Vagina (tissue), 2 donors: ENCODE measurements at regions not wholly inside any gene's neighbourhood (a gene's known extent, or its start where the extent isn't known, plus 50 kb on each side); places are given as distances from the start of the nearest gene placed in this dataset.

ENCODE experiments used
- POLR2AphosphoS5 ChIP-seq, 2 donors: sonication (generic); formaldehyde crosslinking; IDR thresholded peaks; one replicate each; pipeline ENCODE4 v1.9.0; 2017; ENCODE audit warnings: antibody characterized with exemption in 2 of 2, mild to moderate bottlenecking in 2 of 2, low read depth in 1 of 2; ENCODE audit not compliant: insufficient read depth in 1 of 2
- TF ChIP-seq, protein P1 (sequence below), 3 experiments: fragments of 450-650 bp in 2 of 3; fragments of 200-600 bp in 1 of 3; sonication (generic) in 1 of 3; IDR thresholded peaks; one replicate each; pipeline ENCODE4 v1.5.1; 2017 to 2019; ENCODE audit warnings: antibody characterized with exemption in 3 of 3, mild to moderate bottlenecking in 2 of 3, moderate library complexity in 2 of 3

DNA sequence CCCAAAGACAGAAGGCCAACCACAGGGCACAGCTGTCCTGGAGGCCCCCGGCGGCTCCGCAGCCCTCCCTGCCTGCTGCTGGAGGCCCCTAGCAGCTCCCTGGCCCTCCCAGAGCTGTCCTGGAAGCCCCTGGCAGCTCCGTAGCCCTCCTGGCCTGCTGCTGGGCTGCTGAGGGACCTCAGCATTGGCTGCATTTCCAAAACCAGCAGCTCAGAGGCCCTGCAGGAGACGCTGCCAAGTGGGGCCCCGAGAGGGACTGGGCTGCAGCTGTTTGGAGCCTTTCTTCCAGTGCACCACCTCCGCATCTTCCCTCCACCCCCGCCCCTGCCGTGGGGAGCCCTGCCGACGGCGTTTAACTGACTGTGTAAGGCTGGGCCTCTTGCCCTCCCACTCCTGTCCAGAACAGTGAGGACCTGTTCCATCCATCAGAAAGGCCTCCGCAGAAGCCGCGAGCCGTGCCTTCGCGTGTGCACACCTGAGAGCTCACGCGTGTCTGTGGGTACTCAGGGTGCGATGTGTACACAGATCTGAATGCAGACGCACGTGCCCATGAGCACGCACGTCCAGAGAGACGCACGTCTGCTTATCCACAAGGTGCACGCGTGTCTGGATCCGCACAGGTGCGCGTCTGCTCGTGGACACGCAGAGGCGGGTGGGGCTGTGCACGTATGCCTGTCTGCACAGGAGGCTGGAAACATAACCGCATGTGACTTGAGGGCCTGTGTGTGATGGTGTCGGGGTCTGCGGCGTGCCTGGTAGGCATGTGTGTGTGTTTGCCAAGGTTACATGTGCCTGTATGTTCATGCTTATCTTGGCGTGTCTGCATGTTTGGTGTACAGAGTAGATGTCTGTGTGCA lies 57.0 kb upstream of the FBRSL1 start:
- no peak for TF ChIP-seq POLR2AphosphoS5 (IDR thresholded peaks at IDR 0.05; ENCODE audit: insufficient read depth in 1 of 2, low read depth in 1 of 2)
- TF ChIP-seq, protein P1, sequence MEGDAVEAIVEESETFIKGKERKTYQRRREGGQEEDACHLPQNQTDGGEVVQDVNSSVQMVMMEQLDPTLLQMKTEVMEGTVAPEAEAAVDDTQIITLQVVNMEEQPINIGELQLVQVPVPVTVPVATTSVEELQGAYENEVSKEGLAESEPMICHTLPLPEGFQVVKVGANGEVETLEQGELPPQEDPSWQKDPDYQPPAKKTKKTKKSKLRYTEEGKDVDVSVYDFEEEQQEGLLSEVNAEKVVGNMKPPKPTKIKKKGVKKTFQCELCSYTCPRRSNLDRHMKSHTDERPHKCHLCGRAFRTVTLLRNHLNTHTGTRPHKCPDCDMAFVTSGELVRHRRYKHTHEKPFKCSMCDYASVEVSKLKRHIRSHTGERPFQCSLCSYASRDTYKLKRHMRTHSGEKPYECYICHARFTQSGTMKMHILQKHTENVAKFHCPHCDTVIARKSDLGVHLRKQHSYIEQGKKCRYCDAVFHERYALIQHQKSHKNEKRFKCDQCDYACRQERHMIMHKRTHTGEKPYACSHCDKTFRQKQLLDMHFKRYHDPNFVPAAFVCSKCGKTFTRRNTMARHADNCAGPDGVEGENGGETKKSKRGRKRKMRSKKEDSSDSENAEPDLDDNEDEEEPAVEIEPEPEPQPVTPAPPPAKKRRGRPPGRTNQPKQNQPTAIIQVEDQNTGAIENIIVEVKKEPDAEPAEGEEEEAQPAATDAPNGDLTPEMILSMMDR (IDR thresholded peaks at IDR 0.05), result no peak
